ENCODE measurements at regions not wholly inside any gene's neighbourhood (a gene's known extent, or its start where the extent isn't known, plus 50 kb on each side); places are given as distances from the start of the nearest gene placed in this dataset.

- Histone ChIP-seq H3K36me3 (no peaks in the 10 kb centered on the region), H3K4me3 (no peak overlapping the region), H3K9me3 (replicated peaks) (no peaks in the 10 kb centered on the region), H3K27me3 (replicated peaks) (no peaks in the 10 kb centered on the region), H3K27ac (peak overlapping the region; percentile 19), H3K4me1 (replicated peaks) (peaks cover 61% of the 10 kb centered on the region)
- DNase-seq (ENCODE audit: low read depth in 1 of 2, low spot score in 2 of 2) = no peak
Observed at GRCh38 chr7:18400275-18400674, 95.3 kb upstream of the HDAC9 start.

GRCh38 chr7:18400726-18401125 lies 94.8 kb upstream of the HDAC9 start:
- Histone ChIP-seq H3K9me3 (replicated peaks) (no peaks in the 10 kb centered on the region), H3K4me3 (no peak overlapping the region), H3K36me3 (no peaks in the 10 kb centered on the region), H3K27ac (peak overlapping the region; percentile 19), H3K4me1 (replicated peaks) (peaks cover 61% of the 10 kb centered on the region), H3K27me3 (replicated peaks) (no peaks in the 10 kb centered on the region)
- peak in 1 of 2 experiments; percentile 43 for DNase-seq (ENCODE audit: low read depth in 1 of 2, low spot score in 2 of 2)

- no peaks in the 10 kb centered on the region for H3K27me3 ChIP-seq (replicated peaks)
- no peaks in the 10 kb centered on the region for H3K9me3 ChIP-seq (replicated peaks)
- no peak for DNase-seq (ENCODE audit: low read depth in 1 of 2, low spot score in 2 of 2)
- no peaks in the 10 kb centered on the region for H3K36me3 ChIP-seq
- peak overlapping the region; percentile 84 for H3K27ac ChIP-seq
- H3K4me3 ChIP-seq = no peak overlapping the region
- peaks cover 61% of the 10 kb centered on the region for H3K4me1 ChIP-seq (replicated peaks)
Observed at GRCh38 chr7:18401757-18402156, 93.8 kb upstream of the HDAC9 start.

- H3K27ac ChIP-seq = peak overlapping the region; percentile 84
- no peak overlapping the region for H3K4me3 ChIP-seq
- DNase-seq (ENCODE audit: low read depth in 1 of 2, low spot score in 2 of 2) = peak; percentile 73 to 79
- H3K9me3 ChIP-seq (replicated peaks) = no peaks in the 10 kb centered on the region
- H3K27me3 ChIP-seq (replicated peaks) = no peaks in the 10 kb centered on the region
- H3K4me1 ChIP-seq (replicated peaks) = peaks cover 68% of the 10 kb centered on the region
- no peaks in the 10 kb centered on the region for H3K36me3 ChIP-seq
Observed at GRCh38 chr7:18402488-18403183, 92.9 kb upstream of the HDAC9 start.

GRCh38 chr7:18405726-18406125 lies 89.8 kb upstream of the HDAC9 start:
- Histone ChIP-seq H3K4me3 (no peak overlapping the region), H3K27ac (no peak overlapping the region), H3K27me3 (replicated peaks) (no peaks in the 10 kb centered on the region), H3K4me1 (replicated peaks) (peaks cover 58% of the 10 kb centered on the region), H3K36me3 (no peaks in the 10 kb centered on the region), H3K9me3 (replicated peaks) (no peaks in the 10 kb centered on the region)
- DNase-seq (ENCODE audit: low read depth in 1 of 2, low spot score in 2 of 2) = no peak

- peak overlapping the region; percentile 87 for H3K27ac ChIP-seq
- no peaks in the 10 kb centered on the region for H3K9me3 ChIP-seq (replicated peaks)
- H3K4me1 ChIP-seq (replicated peaks) = peaks cover 41% of the 10 kb centered on the region
Observed at GRCh38 chr7:18407385-18407784, 88.2 kb upstream of the HDAC9 start.

GRCh38 chr7:18408461-18408860 lies 87.1 kb upstream of the HDAC9 start:
- Histone ChIP-seq H3K4me3 (no peak overlapping the region), H3K36me3 (no peaks in the 10 kb centered on the region), H3K4me1 (replicated peaks) (peaks cover 31% of the 10 kb centered on the region), H3K9me3 (replicated peaks) (no peaks in the 10 kb centered on the region), H3K27me3 (replicated peaks) (no peaks in the 10 kb centered on the region), H3K27ac (peak overlapping the region; percentile 87)
- peak; percentile 72 to 94 for DNase-seq (ENCODE audit: low read depth in 1 of 2, low spot score in 2 of 2)

More at GRCh38 chr7:18407385-18407784, 88.2 kb upstream of the HDAC9 start:
- Histone ChIP-seq H3K36me3 (no peaks in the 10 kb centered on the region), H3K4me3 (no peak overlapping the region), H3K27me3 (replicated peaks) (no peaks in the 10 kb centered on the region)
- peak in 1 of 2 experiments; percentile 38 for DNase-seq (ENCODE audit: low read depth in 1 of 2, low spot score in 2 of 2)

- Histone ChIP-seq H3K27me3 (replicated peaks) (no peaks in the 10 kb centered on the region), H3K4me3 (no peak overlapping the region), H3K9me3 (replicated peaks) (no peaks in the 10 kb centered on the region), H3K36me3 (no peaks in the 10 kb centered on the region), H3K4me1 (replicated peaks) (peaks cover 28% of the 10 kb centered on the region), H3K27ac (peak overlapping the region; percentile 87)
- no peak for DNase-seq (ENCODE audit: low read depth in 1 of 2, low spot score in 2 of 2)
Observed at GRCh38 chr7:18408868-18409267, 86.7 kb upstream of the HDAC9 start.

- H3K4me1 ChIP-seq (replicated peaks) = peaks cover 13% of the 10 kb centered on the region
- no peaks in the 10 kb centered on the region for H3K9me3 ChIP-seq (replicated peaks)
- H3K27me3 ChIP-seq (replicated peaks) = no peaks in the 10 kb centered on the region
- no peak overlapping the region for H3K27ac ChIP-seq
- DNase-seq (ENCODE audit: low read depth in 1 of 2, low spot score in 2 of 2) = no peak
- no peaks in the 10 kb centered on the region for H3K36me3 ChIP-seq
- H3K4me3 ChIP-seq = no peak overlapping the region
Observed at GRCh38 chr7:18413447-18413846, 82.1 kb upstream of the HDAC9 start.

GRCh38 chr7:18414885-18415284 lies 80.7 kb upstream of the HDAC9 start:
- no peaks in the 10 kb centered on the region for H3K9me3 ChIP-seq (replicated peaks)
- no peak overlapping the region for H3K27ac ChIP-seq
- no peaks in the 10 kb centered on the region for H3K27me3 ChIP-seq (replicated peaks)
- no peaks in the 10 kb centered on the region for H3K4me1 ChIP-seq (replicated peaks)
- no peak overlapping the region for H3K4me3 ChIP-seq
- no peaks in the 10 kb centered on the region for H3K36me3 ChIP-seq
- DNase-seq (ENCODE audit: low read depth in 1 of 2, low spot score in 2 of 2) = no peak

GRCh38 chr7:18416988-18417387 lies 78.6 kb upstream of the HDAC9 start:
- no peaks in the 10 kb centered on the region for H3K9me3 ChIP-seq (replicated peaks)
- no peak overlapping the region for H3K4me3 ChIP-seq
- H3K36me3 ChIP-seq = no peaks in the 10 kb centered on the region
- peaks cover 12% of the 10 kb centered on the region; the same call in 1 of the 2 replicates for H3K4me1 ChIP-seq (replicated peaks)
- H3K27ac ChIP-seq = no peak overlapping the region
- no peak for DNase-seq (ENCODE audit: low read depth in 1 of 2, low spot score in 2 of 2)
- H3K27me3 ChIP-seq (replicated peaks) = no peaks in the 10 kb centered on the region

GRCh38 chr7:18419456-18419855 lies 76.1 kb upstream of the HDAC9 start:
- no peak overlapping the region for H3K4me3 ChIP-seq
- no peaks in the 10 kb centered on the region for H3K36me3 ChIP-seq
- H3K27ac ChIP-seq = no peak overlapping the region
- no peaks in the 10 kb centered on the region for H3K9me3 ChIP-seq (replicated peaks)
- peaks cover 12% of the 10 kb centered on the region; the same call in 1 of the 2 replicates for H3K4me1 ChIP-seq (replicated peaks)
- no peaks in the 10 kb centered on the region for H3K27me3 ChIP-seq (replicated peaks)
- DNase-seq (ENCODE audit: low read depth in 1 of 2, low spot score in 2 of 2) = no peak

GRCh38 chr7:18420108-18420507 lies 75.4 kb upstream of the HDAC9 start:
- no peak overlapping the region for H3K4me3 ChIP-seq
- no peaks in the 10 kb centered on the region for H3K27me3 ChIP-seq (replicated peaks)
- H3K27ac ChIP-seq = no peak overlapping the region
- no peaks in the 10 kb centered on the region for H3K9me3 ChIP-seq (replicated peaks)
- peaks cover 12% of the 10 kb centered on the region; the same call in 1 of the 2 replicates for H3K4me1 ChIP-seq (replicated peaks)
- DNase-seq (ENCODE audit: low read depth in 1 of 2, low spot score in 2 of 2) = no peak
- no peaks in the 10 kb centered on the region for H3K36me3 ChIP-seq

GRCh38 chr7:18420748-18421147 lies 74.8 kb upstream of the HDAC9 start:
- Histone ChIP-seq H3K27me3 (replicated peaks) (no peaks in the 10 kb centered on the region), H3K27ac (no peak overlapping the region), H3K9me3 (replicated peaks) (no peaks in the 10 kb centered on the region), H3K4me1 (replicated peaks) (peaks cover 13% of the 10 kb centered on the region; the same call in 1 of the 2 replicates), H3K4me3 (no peak overlapping the region), H3K36me3 (no peaks in the 10 kb centered on the region)
- DNase-seq (ENCODE audit: low read depth in 1 of 2, low spot score in 2 of 2) = no peak
